OCI-LY1 (cell line): ENCODE measurements at regions not wholly inside any gene's neighbourhood (a gene's known extent, or its start where the extent isn't known, plus 50 kb on each side); places are given as distances from the start of the nearest gene placed in this dataset.

Experiments used
- H2AFZ ChIP-seq: fragments of 200-600 bp; sonication (generic), shearing (Covaris generic); 2 replicates; pipeline ENCODE4 v1.6.0; 2014; ENCODE audit warnings: antibody characterized with exemption, mild to moderate bottlenecking, low read length
- H3F3A ChIP-seq: fragments of 200-600 bp; sonication (generic), shearing (Covaris generic); 2 replicates; pipeline ENCODE4 v1.6.0; 2014; ENCODE audit warnings: mild to moderate bottlenecking, antibody characterized with exemption, low read length, moderate library complexity; ENCODE audit not compliant: insufficient read depth
- H3K27ac ChIP-seq: fragments of 200-600 bp; sonication (generic); 2 replicates; pipeline ENCODE4 v1.5.1; 2014; ENCODE audit warnings: low read length, mixed run types, mild to moderate bottlenecking, low read depth; ENCODE audit not compliant: poor library complexity, severe bottlenecking
- H3K27me3 ChIP-seq: fragments of 200-600 bp; sonication (generic); 2 replicates; pipeline ENCODE4 v1.6.0; 2014; ENCODE audit warnings: antibody characterized with exemption, mild to moderate bottlenecking, low read length, moderate library complexity; ENCODE audit not compliant: insufficient read depth
- H3K36me3 ChIP-seq: fragments of 200-600 bp; sonication (generic); 2 replicates; pipeline ENCODE4 v1.6.1; 2014; ENCODE audit warnings: mild to moderate bottlenecking, antibody characterized with exemption, low read length, moderate library complexity, mixed read lengths; ENCODE audit not compliant: insufficient read depth
- H3K4me1 ChIP-seq: fragments of 200-600 bp; sonication (generic); 2 replicates; pipeline ENCODE4 v1.5.1; 2014; ENCODE audit warnings: mild to moderate bottlenecking, low read length, moderate library complexity; ENCODE audit not compliant: insufficient read depth, severe bottlenecking
- H3K4me2 ChIP-seq: fragments of 200-600 bp; sonication (generic), shearing (Covaris generic); 2 replicates; pipeline ENCODE4 v1.6.1; 2014; ENCODE audit warnings: low read length
- H3K4me3 ChIP-seq: fragments of 200-600 bp; sonication (generic); 2 replicates; pipeline ENCODE4 v1.5.1; 2014; ENCODE audit warnings: low read length, low read depth, mild to moderate bottlenecking, mixed read lengths; ENCODE audit not compliant: poor library complexity, severe bottlenecking
- H3K79me2 ChIP-seq: fragments of 200-600 bp; shearing (Covaris generic); 2 replicates; pipeline ENCODE4 v1.6.1; 2016; ENCODE audit warnings: mixed run types, low read length, mixed read lengths; ENCODE audit not compliant: insufficient read depth
- H3K9ac ChIP-seq: fragments of 200-600 bp; sonication (generic), shearing (Covaris generic); 2 replicates; pipeline ENCODE4 v1.6.1; 2014; ENCODE audit warnings: mild to moderate bottlenecking, low read length, mixed read lengths
- H3K9me2 ChIP-seq: fragments of 200-600 bp; sonication (generic), shearing (Covaris generic); 2 replicates; pipeline ENCODE4 v1.6.1; 2014; ENCODE audit warnings: low read depth, mild to moderate bottlenecking, low read length, mixed read lengths
- H3K9me3 ChIP-seq: fragments of 200-600 bp; shearing (Covaris generic); 2 replicates; pipeline ENCODE4 v1.6.1; 2014; ENCODE audit warnings: low read length, mixed read lengths
- H4K20me1 ChIP-seq: fragments of 200-600 bp; sonication (generic), shearing (Covaris generic); 2 replicates; pipeline ENCODE4 v1.6.0; 2016; ENCODE audit warnings: mild to moderate bottlenecking, low read length; ENCODE audit not compliant: insufficient read depth
- EZH2 ChIP-seq: fragments of 200-600 bp; sonication (generic), shearing (Covaris generic); IDR thresholded peaks from 2 replicates; pipeline ENCODE4 v1.8.0; 2017; ENCODE audit warnings: borderline replicate concordance, mixed run types, mild to moderate bottlenecking, antibody characterized with exemption, low read length, moderate library complexity, mixed read lengths
- TF ChIP-seq, protein P1 (sequence below): fragments of 200-600 bp; sonication (generic), shearing (Covaris generic); IDR thresholded peaks from 2 replicates; pipeline ENCODE4 v1.5.1; 2017; ENCODE audit warnings: mild to moderate bottlenecking, antibody characterized with exemption, low read length, moderate library complexity, mixed read lengths

DNA sequence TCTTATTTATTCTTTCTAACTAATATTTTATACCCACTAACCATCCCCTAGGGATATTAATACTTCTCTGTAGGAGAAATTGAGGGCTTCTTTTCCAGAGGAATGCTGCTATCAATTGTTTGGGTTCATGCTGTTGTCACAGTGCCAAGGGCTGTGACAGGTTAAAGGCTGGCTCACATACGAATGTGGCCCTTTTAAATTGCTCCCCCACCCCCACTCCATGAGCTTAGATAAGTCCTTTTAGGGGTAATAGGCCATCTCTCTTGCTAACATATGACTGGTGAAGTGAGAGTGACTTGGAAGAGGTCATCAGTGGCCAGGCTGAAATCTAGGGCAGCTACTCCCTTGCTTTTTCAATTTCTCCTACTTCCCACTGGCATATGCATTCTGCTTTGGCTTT lies 121.9 kb upstream of the DPH6 start:
- Histone ChIP-seq H3K9me3 (no peaks in the 10 kb centered on the region), H2AFZ (no peak overlapping the region), H3K9me2 (no peaks in the 10 kb centered on the region), H3K27ac (no peak overlapping the region), H3K79me2 (no peaks in the 10 kb centered on the region), H3K9ac (no peak overlapping the region), H3K27me3 (no peaks in the 10 kb centered on the region), H3K36me3 (no peaks in the 10 kb centered on the region), H4K20me1 (no peaks in the 10 kb centered on the region), H3K4me2 (no peak overlapping the region), H3K4me1 (peaks cover under 1% of the 10 kb centered on the region), H3F3A (no peaks in the 10 kb centered on the region), H3K4me3 (no peak overlapping the region)
- TF ChIP-seq, protein P1, sequence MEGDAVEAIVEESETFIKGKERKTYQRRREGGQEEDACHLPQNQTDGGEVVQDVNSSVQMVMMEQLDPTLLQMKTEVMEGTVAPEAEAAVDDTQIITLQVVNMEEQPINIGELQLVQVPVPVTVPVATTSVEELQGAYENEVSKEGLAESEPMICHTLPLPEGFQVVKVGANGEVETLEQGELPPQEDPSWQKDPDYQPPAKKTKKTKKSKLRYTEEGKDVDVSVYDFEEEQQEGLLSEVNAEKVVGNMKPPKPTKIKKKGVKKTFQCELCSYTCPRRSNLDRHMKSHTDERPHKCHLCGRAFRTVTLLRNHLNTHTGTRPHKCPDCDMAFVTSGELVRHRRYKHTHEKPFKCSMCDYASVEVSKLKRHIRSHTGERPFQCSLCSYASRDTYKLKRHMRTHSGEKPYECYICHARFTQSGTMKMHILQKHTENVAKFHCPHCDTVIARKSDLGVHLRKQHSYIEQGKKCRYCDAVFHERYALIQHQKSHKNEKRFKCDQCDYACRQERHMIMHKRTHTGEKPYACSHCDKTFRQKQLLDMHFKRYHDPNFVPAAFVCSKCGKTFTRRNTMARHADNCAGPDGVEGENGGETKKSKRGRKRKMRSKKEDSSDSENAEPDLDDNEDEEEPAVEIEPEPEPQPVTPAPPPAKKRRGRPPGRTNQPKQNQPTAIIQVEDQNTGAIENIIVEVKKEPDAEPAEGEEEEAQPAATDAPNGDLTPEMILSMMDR, result no peak
- no peak for TF ChIP-seq EZH2

DNA sequence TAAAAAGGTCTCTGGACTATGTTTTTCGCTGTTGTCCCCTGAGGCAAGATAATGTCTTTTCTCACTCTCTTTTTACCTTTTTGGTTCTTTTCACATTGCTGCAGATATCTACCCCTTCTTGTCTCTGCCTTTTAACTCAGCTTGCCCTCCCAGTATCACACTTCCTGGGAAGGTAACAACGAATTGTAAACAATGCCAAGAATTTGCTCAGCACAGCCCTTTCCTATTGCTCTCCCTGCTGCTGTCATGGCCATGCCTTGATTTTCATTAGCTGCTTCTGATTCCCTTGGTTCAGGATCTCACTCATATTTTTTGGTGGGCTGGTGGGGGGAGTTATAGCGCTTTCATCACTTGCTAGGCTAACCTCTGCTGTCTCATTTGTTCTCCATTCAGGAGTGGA lies 123.1 kb upstream of the DPH6 start:
- no peak overlapping the region for H3K4me3 ChIP-seq
- H3K27me3 ChIP-seq, result no peaks in the 10 kb centered on the region
- H3F3A ChIP-seq, result no peaks in the 10 kb centered on the region
- no peak overlapping the region for H3K9ac ChIP-seq
- H2AFZ ChIP-seq, result no peak overlapping the region
- H3K4me1 ChIP-seq, result peaks cover 7% of the 10 kb centered on the region
- no peaks in the 10 kb centered on the region for H3K79me2 ChIP-seq
- H3K27ac ChIP-seq, result no peak overlapping the region
- H4K20me1 ChIP-seq, result no peaks in the 10 kb centered on the region
- no peak for TF ChIP-seq EZH2
- TF ChIP-seq, protein P1, result no peak
- no peaks in the 10 kb centered on the region for H3K9me2 ChIP-seq
- no peaks in the 10 kb centered on the region for H3K36me3 ChIP-seq
- no peak overlapping the region for H3K4me2 ChIP-seq
- no peaks in the 10 kb centered on the region for H3K9me3 ChIP-seq

DNA sequence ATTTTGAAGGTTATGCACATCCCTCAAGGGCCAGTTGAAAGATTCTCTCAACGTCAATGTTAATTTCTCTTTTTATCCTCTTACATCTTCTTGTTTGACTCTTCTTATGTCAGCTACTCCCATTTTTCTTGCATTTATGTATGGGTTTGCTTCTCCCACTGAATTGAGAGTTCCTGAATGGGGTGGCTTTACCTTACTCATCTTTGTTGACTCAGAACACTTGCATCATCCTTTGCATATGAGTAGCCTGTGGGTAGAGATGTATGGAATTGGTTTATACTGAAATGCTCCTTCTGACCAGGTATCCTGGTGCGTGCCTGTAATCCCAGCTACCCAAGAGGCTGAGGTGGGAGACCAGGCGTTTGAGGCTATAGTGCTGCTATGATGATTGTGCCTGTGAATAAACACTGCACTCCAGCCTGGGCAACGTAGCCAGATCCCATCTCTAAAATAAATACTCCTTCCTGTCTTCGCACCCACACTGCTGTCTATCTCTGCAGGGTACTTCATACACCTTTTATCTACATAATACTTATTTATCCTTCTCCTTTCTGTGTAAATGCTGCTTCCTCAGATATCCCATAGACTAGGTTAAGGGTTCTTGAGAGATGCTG lies 123.6 kb upstream of the DPH6 start:
- Histone ChIP-seq H3K4me1 (peaks cover 7% of the 10 kb centered on the region), H3K9ac (no peak overlapping the region), H4K20me1 (no peaks in the 10 kb centered on the region), H3K4me3 (no peak overlapping the region), H3K27ac (no peak overlapping the region), H3K79me2 (no peaks in the 10 kb centered on the region), H3K9me2 (no peaks in the 10 kb centered on the region), H3F3A (no peaks in the 10 kb centered on the region), H2AFZ (no peak overlapping the region), H3K9me3 (no peaks in the 10 kb centered on the region), H3K27me3 (no peaks in the 10 kb centered on the region), H3K36me3 (no peaks in the 10 kb centered on the region), H3K4me2 (no peak overlapping the region)
- TF ChIP-seq, protein P1, result no peak
- TF ChIP-seq EZH2, result no peak
